ENCODE measurements at regions not wholly inside any gene's neighbourhood (a gene's known extent, or its start where the extent isn't known, plus 50 kb on each side); places are given as distances from the start of the nearest gene placed in this dataset.

- TF ChIP-seq CTCF (optimal IDR thresholded peaks at IDR 0.05 in 1 of 3, IDR thresholded peaks at IDR 0.05 in 1 of 3, conservative IDR thresholded peaks at IDR 0.05 in 1 of 3; ENCODE audit: extremely low read depth in 1 of 3, insufficient read depth in 2 of 3, low read length in 3 of 3) (no peak), EZH2 (IDR thresholded peaks at IDR 0.05; ENCODE audit: low read length) (no peak)
Measured at GRCh38 chr5:120304663-120305062, 159.4 kb upstream of the PRR16 start.
